ENCODE measurements at regions not wholly inside any gene's neighbourhood (a gene's known extent, or its start where the extent isn't known, plus 50 kb on each side); places are given as distances from the start of the nearest gene placed in this dataset.

GRCh38 chr6:108777536-108777935 is 70.7 kb upstream of the ARMC2 start:
- no peak overlapping the region for H3K4me3 ChIP-seq (ENCODE audit: control insufficient read depth, low read depth, low read length)
- TF ChIP-seq CTCF (conservative IDR thresholded peaks at IDR 0.05; ENCODE audit: control insufficient read depth, insufficient read depth, low read depth, low read length): no peak
- no peak for DNase-seq (ENCODE audit: low read depth)

- no peak for DNase-seq (ENCODE audit: low read depth)
- H3K4me3 ChIP-seq (ENCODE audit: control insufficient read depth, low read depth, low read length): no peak overlapping the region
- no peak for TF ChIP-seq CTCF (conservative IDR thresholded peaks at IDR 0.05; ENCODE audit: control insufficient read depth, insufficient read depth, low read depth, low read length)
Observed at GRCh38 chr6:108778421-108779186, 69.6 kb upstream of the ARMC2 start.

GRCh38 chr6:108779536-108780275 is 68.5 kb upstream of the ARMC2 start:
- TF ChIP-seq CTCF (conservative IDR thresholded peaks at IDR 0.05; ENCODE audit: control insufficient read depth, insufficient read depth, low read depth, low read length): no peak
- DNase-seq (ENCODE audit: low read depth): no peak
- H3K4me3 ChIP-seq (ENCODE audit: control insufficient read depth, low read depth, low read length): no peak overlapping the region

GRCh38 chr6:108780784-108781183 is 67.4 kb upstream of the ARMC2 start:
- DNase-seq (ENCODE audit: low read depth): no peak

GRCh38 chr6:108781419-108782100 is 66.7 kb upstream of the ARMC2 start:
- peak; percentile 18 for DNase-seq (ENCODE audit: low read depth)
- peak overlapping the region; percentile 60 for H3K4me3 ChIP-seq (ENCODE audit: control insufficient read depth, low read depth, low read length)
- no peak for TF ChIP-seq CTCF (conservative IDR thresholded peaks at IDR 0.05; ENCODE audit: control insufficient read depth, insufficient read depth, low read depth, low read length)

More at GRCh38 chr6:108780784-108781183, 67.4 kb upstream of the ARMC2 start:
- no peak for TF ChIP-seq CTCF (conservative IDR thresholded peaks at IDR 0.05; ENCODE audit: control insufficient read depth, insufficient read depth, low read depth, low read length)
- no peak overlapping the region for H3K4me3 ChIP-seq (ENCODE audit: control insufficient read depth, low read depth, low read length)

GRCh38 chr6:108782179-108783041 is 65.8 kb upstream of the ARMC2 start:
- peak overlapping the region; percentile 60 for H3K4me3 ChIP-seq (ENCODE audit: control insufficient read depth, low read depth, low read length)
- DNase-seq (ENCODE audit: low read depth): peak; percentile 87
- TF ChIP-seq CTCF (conservative IDR thresholded peaks at IDR 0.05; ENCODE audit: control insufficient read depth, insufficient read depth, low read depth, low read length): peak; percentile 69

Data from fibroblast of mammary gland (primary cell).